ENCODE measurements at regions not wholly inside any gene's neighbourhood (a gene's known extent, or its start where the extent isn't known, plus 50 kb on each side); places are given as distances from the start of the nearest gene placed in this dataset.

- TF ChIP-seq CTCF (conservative IDR thresholded peaks at IDR 0.05; ENCODE audit: low read length), result no peak
- no peak for TF ChIP-seq EZH2phosphoT487 (IDR thresholded peaks at IDR 0.05; ENCODE audit: borderline replicate concordance, low read depth, low read length)
These were observed 175.5 kb upstream of the CD96 start for GRCh38 chr3:111366515-111366914.
